ENCODE measurements at regions not wholly inside any gene's neighbourhood (a gene's known extent, or its start where the extent isn't known, plus 50 kb on each side); places are given as distances from the start of the nearest gene placed in this dataset.

GRCh38 chr5:57582578-57583070, 100.0 kb upstream of the ACTBL2 start:
- Histone ChIP-seq H3K27ac (ENCODE audit: low read length) (no peak overlapping the region), H3K36me3 (ENCODE audit: insufficient read depth, low read length) (no peaks in the 10 kb centered on the region), H2AFZ (ENCODE audit: low read depth, low read length) (no peak overlapping the region), H3K27me3 (ENCODE audit: insufficient read depth, low read length, poor library complexity) (no peaks in the 10 kb centered on the region), H4K20me1 (ENCODE audit: insufficient read depth, low read length) (no peaks in the 10 kb centered on the region), H3K4me3 (ENCODE audit: low read depth in 1 of 2, low read length in 2 of 2) (no peak overlapping the region), H3K4me1 (ENCODE audit: insufficient read depth, low read length) (no peaks in the 10 kb centered on the region), H3K9me3 (ENCODE audit: insufficient read depth, low read length, severe bottlenecking) (no peaks in the 10 kb centered on the region), H3K9ac (ENCODE audit: low read depth, low read length) (no peak overlapping the region), H3K4me2 (ENCODE audit: insufficient read depth, low read length) (no peak overlapping the region), H3K79me2 (ENCODE audit: insufficient read depth, low read length) (no peaks in the 10 kb centered on the region)
- ATAC-seq (ENCODE audit: insufficient read depth, low read depth) = no peak
- TF ChIP-seq CTCF (IDR thresholded peaks at IDR 0.05; ENCODE audit: borderline replicate concordance, extremely low read depth, low read length, poor library complexity, severe bottlenecking) = no peak
- no peak for TF ChIP-seq EZH2 (IDR thresholded peaks at IDR 0.05; ENCODE audit: borderline replicate concordance, low read depth, low read length, severe bottlenecking)
- no peak for DNase-seq

DNA sequence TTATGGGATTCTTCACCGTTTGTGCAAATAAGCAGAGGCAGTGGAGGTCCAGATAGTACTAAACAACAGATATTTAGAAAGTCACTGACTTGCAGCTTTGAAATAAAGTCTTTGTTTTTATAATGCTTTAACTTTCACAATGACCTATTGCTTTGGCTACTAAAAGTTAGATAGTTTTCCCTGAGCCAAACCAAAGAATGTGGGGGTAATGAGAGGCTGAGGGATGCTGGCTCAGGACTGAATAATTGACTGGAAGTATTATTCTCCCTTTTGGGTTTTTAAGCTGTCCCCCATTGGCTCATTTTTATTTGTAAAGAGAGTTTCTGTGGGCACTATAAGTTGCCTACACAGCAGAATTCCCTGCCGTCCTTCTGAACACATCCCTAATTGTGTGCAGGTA, 99.2 kb upstream of the ACTBL2 start:
- no peaks in the 10 kb centered on the region for H3K36me3 ChIP-seq (ENCODE audit: insufficient read depth, low read length)
- H3K9me3 ChIP-seq (ENCODE audit: insufficient read depth, low read length, severe bottlenecking) = no peaks in the 10 kb centered on the region
- DNase-seq (no peak), ATAC-seq (ENCODE audit: insufficient read depth, low read depth) (no peak)
- no peaks in the 10 kb centered on the region for H4K20me1 ChIP-seq (ENCODE audit: insufficient read depth, low read length)
- H3K4me3 ChIP-seq (ENCODE audit: low read depth in 1 of 2, low read length in 2 of 2) = no peak overlapping the region
- TF ChIP-seq CTCF (IDR thresholded peaks at IDR 0.05; ENCODE audit: borderline replicate concordance, extremely low read depth, low read length, poor library complexity, severe bottlenecking) (no peak), EZH2 (IDR thresholded peaks at IDR 0.05; ENCODE audit: borderline replicate concordance, low read depth, low read length, severe bottlenecking) (no peak)
- H3K4me2 ChIP-seq (ENCODE audit: insufficient read depth, low read length) = no peak overlapping the region
- no peak overlapping the region for H2AFZ ChIP-seq (ENCODE audit: low read depth, low read length)
- no peaks in the 10 kb centered on the region for H3K27me3 ChIP-seq (ENCODE audit: insufficient read depth, low read length, poor library complexity)
- H3K4me1 ChIP-seq (ENCODE audit: insufficient read depth, low read length) = no peaks in the 10 kb centered on the region
- no peak overlapping the region for H3K9ac ChIP-seq (ENCODE audit: low read depth, low read length)
- H3K79me2 ChIP-seq (ENCODE audit: insufficient read depth, low read length) = no peaks in the 10 kb centered on the region
- H3K27ac ChIP-seq (ENCODE audit: low read length) = no peak overlapping the region

DNA sequence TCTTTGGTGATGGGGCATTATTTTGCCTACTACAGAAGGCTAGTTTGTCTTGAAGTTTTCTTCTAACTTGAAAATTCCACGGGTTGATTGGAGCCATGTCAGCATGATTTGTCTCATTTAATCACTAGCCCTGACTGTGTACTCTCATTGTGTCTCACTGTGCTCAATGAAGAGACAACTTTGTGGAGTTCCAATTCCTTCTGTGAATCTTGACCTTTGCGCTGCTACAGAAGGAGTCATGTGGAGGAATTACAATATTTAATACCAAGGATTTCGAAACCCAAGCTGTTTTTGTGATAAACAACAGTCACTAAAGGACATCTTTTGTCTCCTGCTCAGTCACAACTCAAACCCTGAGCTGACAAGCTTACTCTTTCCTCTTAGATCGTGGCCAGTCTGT, 98.6 kb upstream of the ACTBL2 start:
- ATAC-seq (ENCODE audit: insufficient read depth, low read depth) = no peak
- DNase-seq = no peak
- H3K4me2 ChIP-seq (ENCODE audit: insufficient read depth, low read length) = no peak overlapping the region
- no peaks in the 10 kb centered on the region for H3K4me1 ChIP-seq (ENCODE audit: insufficient read depth, low read length)
- H2AFZ ChIP-seq (ENCODE audit: low read depth, low read length) = no peak overlapping the region
- H3K79me2 ChIP-seq (ENCODE audit: insufficient read depth, low read length) = no peaks in the 10 kb centered on the region
- H3K27ac ChIP-seq (ENCODE audit: low read length) = no peak overlapping the region
- no peaks in the 10 kb centered on the region for H3K9me3 ChIP-seq (ENCODE audit: insufficient read depth, low read length, severe bottlenecking)
- H3K4me3 ChIP-seq (ENCODE audit: low read depth in 1 of 2, low read length in 2 of 2) = no peak overlapping the region
- H3K27me3 ChIP-seq (ENCODE audit: insufficient read depth, low read length, poor library complexity) = no peaks in the 10 kb centered on the region
- TF ChIP-seq EZH2 (IDR thresholded peaks at IDR 0.05; ENCODE audit: borderline replicate concordance, low read depth, low read length, severe bottlenecking) (no peak), CTCF (IDR thresholded peaks at IDR 0.05; ENCODE audit: borderline replicate concordance, extremely low read depth, low read length, poor library complexity, severe bottlenecking) (no peak)
- H3K36me3 ChIP-seq (ENCODE audit: insufficient read depth, low read length) = no peaks in the 10 kb centered on the region
- H3K9ac ChIP-seq (ENCODE audit: low read depth, low read length) = no peak overlapping the region
- H4K20me1 ChIP-seq (ENCODE audit: insufficient read depth, low read length) = no peaks in the 10 kb centered on the region
